ENCODE measurements at regions not wholly inside any gene's neighbourhood (a gene's known extent, or its start where the extent isn't known, plus 50 kb on each side); places are given as distances from the start of the nearest gene placed in this dataset.

- no peak overlapping the region for H3K27ac ChIP-seq (ENCODE audit: low read depth, low read length)
- no peaks in the 10 kb centered on the region for H3K79me2 ChIP-seq (ENCODE audit: control insufficient read depth, insufficient read depth, low read length)
- no peak overlapping the region for H2BK120ac ChIP-seq (ENCODE audit: low read depth, low read length)
- H2AK5ac ChIP-seq (ENCODE audit: low read length) = no peak overlapping the region
- no peak overlapping the region for H3K4me2 ChIP-seq (ENCODE audit: low read length)
- H3K27me3 ChIP-seq (ENCODE audit: insufficient read depth, low read length, poor library complexity) = no peaks in the 10 kb centered on the region
- no peak overlapping the region for H3K18ac ChIP-seq (ENCODE audit: low read length)
- H4K8ac ChIP-seq (ENCODE audit: low read depth, low read length) = no peak overlapping the region
- no peak overlapping the region for H2BK15ac ChIP-seq (replicated peaks; ENCODE audit: low read depth)
- no CpG with 5 or more reads among the region's 4 CpGs for WGBS (ENCODE audit: extremely low coverage, insufficient coverage, low lambda C conversion rate)
- no peaks in the 10 kb centered on the region for H3K79me1 ChIP-seq (ENCODE audit: low read length)
- no peak overlapping the region for H3K9ac ChIP-seq (ENCODE audit: low read length)
- no peaks in the 10 kb centered on the region for H3K4me1 ChIP-seq (ENCODE audit: control insufficient read depth, low read depth, low read length)
- H2BK5ac ChIP-seq (ENCODE audit: low read length) = no peak overlapping the region
- no peak overlapping the region for H3K4me3 ChIP-seq (ENCODE audit: low read length)
- no peaks in the 10 kb centered on the region for H3K36me3 ChIP-seq (ENCODE audit: control insufficient read depth, insufficient read depth, low read length)
- no peak for DNase-seq
- H3K4ac ChIP-seq (ENCODE audit: low read depth, low read length) = no peak overlapping the region
- H3K23ac ChIP-seq (ENCODE audit: low read length) = no peak overlapping the region
- H4K5ac ChIP-seq (ENCODE audit: low read length) = no peak overlapping the region
- H3K56ac ChIP-seq (ENCODE audit: low read length) = no peak overlapping the region
Observed at GRCh38 chr5:42301349-42301748, 121.9 kb upstream of the GHR start.

GRCh38 chr5:42302186-42302585 is 121.1 kb upstream of the GHR start:
- Histone ChIP-seq H4K5ac (ENCODE audit: low read length) (no peak overlapping the region), H4K8ac (ENCODE audit: low read depth, low read length) (no peak overlapping the region), H3K18ac (ENCODE audit: low read length) (no peak overlapping the region), H3K4me3 (ENCODE audit: low read length) (no peak overlapping the region), H3K79me2 (ENCODE audit: control insufficient read depth, insufficient read depth, low read length) (no peaks in the 10 kb centered on the region), H3K4me1 (ENCODE audit: control insufficient read depth, low read depth, low read length) (no peaks in the 10 kb centered on the region), H3K9ac (ENCODE audit: low read length) (no peak overlapping the region), H3K23ac (ENCODE audit: low read length) (no peak overlapping the region), H3K56ac (ENCODE audit: low read length) (no peak overlapping the region), H3K27me3 (ENCODE audit: insufficient read depth, low read length, poor library complexity) (no peaks in the 10 kb centered on the region), H2BK120ac (ENCODE audit: low read depth, low read length) (no peak overlapping the region), H2BK5ac (ENCODE audit: low read length) (no peak overlapping the region), H3K27ac (ENCODE audit: low read depth, low read length) (no peak overlapping the region), H2AK5ac (ENCODE audit: low read length) (no peak overlapping the region), H3K36me3 (ENCODE audit: control insufficient read depth, insufficient read depth, low read length) (no peaks in the 10 kb centered on the region), H2BK15ac (replicated peaks; ENCODE audit: low read depth) (no peak overlapping the region), H3K79me1 (ENCODE audit: low read length) (no peaks in the 10 kb centered on the region), H3K4ac (ENCODE audit: low read depth, low read length) (no peak overlapping the region), H3K4me2 (ENCODE audit: low read length) (no peak overlapping the region)
- DNase-seq = no peak
- WGBS (ENCODE audit: extremely low coverage, insufficient coverage, low lambda C conversion rate) = no CpG with 5 or more reads among the region's 1 CpG

- Histone ChIP-seq H3K9ac (ENCODE audit: low read length) (no peak overlapping the region), H3K4me3 (ENCODE audit: low read length) (no peak overlapping the region), H3K27ac (ENCODE audit: low read depth, low read length) (no peak overlapping the region), H2BK5ac (ENCODE audit: low read length) (no peak overlapping the region), H3K4me1 (ENCODE audit: control insufficient read depth, low read depth, low read length) (no peaks in the 10 kb centered on the region), H2BK15ac (replicated peaks; ENCODE audit: low read depth) (no peak overlapping the region), H4K5ac (ENCODE audit: low read length) (no peak overlapping the region), H3K4ac (ENCODE audit: low read depth, low read length) (no peak overlapping the region), H2BK120ac (ENCODE audit: low read depth, low read length) (no peak overlapping the region), H3K79me1 (ENCODE audit: low read length) (no peaks in the 10 kb centered on the region), H4K8ac (ENCODE audit: low read depth, low read length) (no peak overlapping the region), H3K18ac (ENCODE audit: low read length) (no peak overlapping the region), H3K23ac (ENCODE audit: low read length) (no peak overlapping the region), H3K36me3 (ENCODE audit: control insufficient read depth, insufficient read depth, low read length) (no peaks in the 10 kb centered on the region), H3K4me2 (ENCODE audit: low read length) (no peak overlapping the region), H3K56ac (ENCODE audit: low read length) (no peak overlapping the region), H3K79me2 (ENCODE audit: control insufficient read depth, insufficient read depth, low read length) (no peaks in the 10 kb centered on the region), H3K27me3 (ENCODE audit: insufficient read depth, low read length, poor library complexity) (no peaks in the 10 kb centered on the region), H2AK5ac (ENCODE audit: low read length) (no peak overlapping the region)
- whole genome bisulfite sequencing (ENCODE audit: extremely low coverage, insufficient coverage, low lambda C conversion rate) = no CpG with 5 or more reads among the region's 1 CpG
- DNase-seq = no peak
Observed at GRCh38 chr5:42306287-42306686, 117.0 kb upstream of the GHR start.

GRCh38 chr5:42309865-42310264 is 113.4 kb upstream of the GHR start:
- DNase-seq = no peak
- H3K4me2 ChIP-seq (ENCODE audit: low read length) = no peak overlapping the region
- H3K9ac ChIP-seq (ENCODE audit: low read length) = no peak overlapping the region
- H2BK5ac ChIP-seq (ENCODE audit: low read length) = no peak overlapping the region
- no peaks in the 10 kb centered on the region for H3K27me3 ChIP-seq (ENCODE audit: insufficient read depth, low read length, poor library complexity)
- H2BK15ac ChIP-seq (replicated peaks; ENCODE audit: low read depth) = no peak overlapping the region
- H4K5ac ChIP-seq (ENCODE audit: low read length) = no peak overlapping the region
- no peak overlapping the region for H3K18ac ChIP-seq (ENCODE audit: low read length)
- no peak overlapping the region for H3K56ac ChIP-seq (ENCODE audit: low read length)
- no peak overlapping the region for H4K8ac ChIP-seq (ENCODE audit: low read depth, low read length)
- H3K4me1 ChIP-seq (ENCODE audit: control insufficient read depth, low read depth, low read length) = no peaks in the 10 kb centered on the region
- H3K23ac ChIP-seq (ENCODE audit: low read length) = no peak overlapping the region
- H2BK120ac ChIP-seq (ENCODE audit: low read depth, low read length) = no peak overlapping the region
- no peak overlapping the region for H2AK5ac ChIP-seq (ENCODE audit: low read length)
- no peaks in the 10 kb centered on the region for H3K79me1 ChIP-seq (ENCODE audit: low read length)
- H3K36me3 ChIP-seq (ENCODE audit: control insufficient read depth, insufficient read depth, low read length) = no peaks in the 10 kb centered on the region
- H3K27ac ChIP-seq (ENCODE audit: low read depth, low read length) = no peak overlapping the region
- H3K79me2 ChIP-seq (ENCODE audit: control insufficient read depth, insufficient read depth, low read length) = no peaks in the 10 kb centered on the region
- H3K4ac ChIP-seq (ENCODE audit: low read depth, low read length) = no peak overlapping the region
- H3K4me3 ChIP-seq (ENCODE audit: low read length) = no peak overlapping the region

GRCh38 chr5:42315214-42315613 is 108.0 kb upstream of the GHR start:
- Histone ChIP-seq H3K4me2 (ENCODE audit: low read length) (no peak overlapping the region), H3K18ac (ENCODE audit: low read length) (no peak overlapping the region), H4K8ac (ENCODE audit: low read depth, low read length) (no peak overlapping the region), H4K5ac (ENCODE audit: low read length) (no peak overlapping the region), H3K27me3 (ENCODE audit: insufficient read depth, low read length, poor library complexity) (no peaks in the 10 kb centered on the region), H3K36me3 (ENCODE audit: control insufficient read depth, insufficient read depth, low read length) (no peaks in the 10 kb centered on the region), H3K79me1 (ENCODE audit: low read length) (no peaks in the 10 kb centered on the region), H3K79me2 (ENCODE audit: control insufficient read depth, insufficient read depth, low read length) (no peaks in the 10 kb centered on the region), H3K4me1 (ENCODE audit: control insufficient read depth, low read depth, low read length) (no peaks in the 10 kb centered on the region), H2BK120ac (ENCODE audit: low read depth, low read length) (no peak overlapping the region), H2BK5ac (ENCODE audit: low read length) (no peak overlapping the region), H3K9ac (ENCODE audit: low read length) (no peak overlapping the region), H3K23ac (ENCODE audit: low read length) (no peak overlapping the region), H3K4me3 (ENCODE audit: low read length) (no peak overlapping the region), H3K4ac (ENCODE audit: low read depth, low read length) (no peak overlapping the region), H2BK15ac (replicated peaks; ENCODE audit: low read depth) (no peak overlapping the region), H3K56ac (ENCODE audit: low read length) (no peak overlapping the region), H3K27ac (ENCODE audit: low read depth, low read length) (no peak overlapping the region), H2AK5ac (ENCODE audit: low read length) (no peak overlapping the region)
- DNase-seq = no peak
- WGBS (ENCODE audit: extremely low coverage, insufficient coverage, low lambda C conversion rate) = no CpG with 5 or more reads among the region's 2 CpGs

DNA sequence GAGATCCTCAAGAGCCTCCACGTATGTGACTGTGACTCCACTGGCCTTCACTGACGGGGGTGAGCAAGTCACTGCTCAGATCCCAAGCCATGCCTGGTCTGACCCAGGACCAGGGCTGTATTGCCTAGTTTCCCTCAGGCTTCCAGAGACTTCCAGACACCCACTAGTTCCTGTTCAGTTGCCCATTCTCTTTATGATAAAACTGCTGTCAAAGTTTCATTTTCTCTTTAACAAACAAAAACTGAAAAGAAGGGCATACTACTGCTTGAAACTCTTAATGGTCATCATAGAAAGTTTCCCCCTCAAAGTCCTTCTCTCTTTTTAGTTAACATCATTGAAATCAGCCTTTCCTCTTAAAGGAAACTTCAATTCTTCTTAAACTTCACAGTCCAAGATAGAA is 105.7 kb upstream of the GHR start:
- no peak overlapping the region for H2BK5ac ChIP-seq (ENCODE audit: low read length)
- no peak overlapping the region for H2BK120ac ChIP-seq (ENCODE audit: low read depth, low read length)
- H3K56ac ChIP-seq (ENCODE audit: low read length) = no peak overlapping the region
- H3K27ac ChIP-seq (ENCODE audit: low read depth, low read length) = no peak overlapping the region
- no peaks in the 10 kb centered on the region for H3K4me1 ChIP-seq (ENCODE audit: control insufficient read depth, low read depth, low read length)
- no peaks in the 10 kb centered on the region for H3K79me1 ChIP-seq (ENCODE audit: low read length)
- no peaks in the 10 kb centered on the region for H3K79me2 ChIP-seq (ENCODE audit: control insufficient read depth, insufficient read depth, low read length)
- no peak overlapping the region for H4K8ac ChIP-seq (ENCODE audit: low read depth, low read length)
- H3K9ac ChIP-seq (ENCODE audit: low read length) = no peak overlapping the region
- H3K4me2 ChIP-seq (ENCODE audit: low read length) = no peak overlapping the region
- H4K5ac ChIP-seq (ENCODE audit: low read length) = no peak overlapping the region
- H2AK5ac ChIP-seq (ENCODE audit: low read length) = no peak overlapping the region
- H2BK15ac ChIP-seq (replicated peaks; ENCODE audit: low read depth) = no peak overlapping the region
- no peaks in the 10 kb centered on the region for H3K36me3 ChIP-seq (ENCODE audit: control insufficient read depth, insufficient read depth, low read length)
- DNase-seq = no peak
- WGBS (ENCODE audit: extremely low coverage, insufficient coverage, low lambda C conversion rate) = no CpG with 5 or more reads among the region's 2 CpGs
- H3K27me3 ChIP-seq (ENCODE audit: insufficient read depth, low read length, poor library complexity) = no peaks in the 10 kb centered on the region
- no peak overlapping the region for H3K4me3 ChIP-seq (ENCODE audit: low read length)
- H3K23ac ChIP-seq (ENCODE audit: low read length) = no peak overlapping the region
- no peak overlapping the region for H3K18ac ChIP-seq (ENCODE audit: low read length)
- H3K4ac ChIP-seq (ENCODE audit: low read depth, low read length) = no peak overlapping the region
